Upper lobe of right lung (tissue), 1 donor: ENCODE measurements at regions not wholly inside any gene's neighbourhood (a gene's known extent, or its start where the extent isn't known, plus 50 kb on each side); places are given as distances from the start of the nearest gene placed in this dataset.

Experiments
- ATAC-seq: fragments of 200-7000 bp; cut with Tn5 transposase; one replicate; pipeline ENCODE4 v1.9.1; 2020; ENCODE audit warnings: mild to moderate bottlenecking, moderate library complexity
- DNase-seq: peaks from one replicate; pipeline ENCODE4 v3.0.0-alpha.2; 2020
- H3K27ac ChIP-seq: fragments of 200-600 bp; one replicate; pipeline ENCODE4 v1.8.0; 2022
- H3K27me3 ChIP-seq: fragments of 200-600 bp; one replicate; pipeline ENCODE4 v1.8.0; 2022; ENCODE audit warnings: mild to moderate bottlenecking
- H3K36me3 ChIP-seq: fragments of 200-600 bp; one replicate; pipeline ENCODE4 v1.8.0; 2022
- H3K4me1 ChIP-seq: fragments of 200-600 bp; one replicate; pipeline ENCODE4 v1.8.0; 2022
- H3K4me3 ChIP-seq: fragments of 200-600 bp; one replicate; pipeline ENCODE4 v1.8.0; 2022; ENCODE audit warnings: mild to moderate bottlenecking
- H3K9me3 ChIP-seq: fragments of 200-600 bp; one replicate; pipeline ENCODE4 v1.8.0; 2022
- CTCF ChIP-seq: fragments of 200-600 bp; IDR thresholded peaks from one replicate; pipeline ENCODE4 v1.8.0; 2022; ENCODE audit warnings: antibody characterized with exemption
- intact Hi-C: fragments of 100-400 bp; cut with DNase I; formaldehyde crosslinking; loops from one replicate; pipeline ENCODE4 v1.11.0; 2022
- donor health status: DM: no; HTN: yes; CAD: no; lungs with severe emphysema.

DNA sequence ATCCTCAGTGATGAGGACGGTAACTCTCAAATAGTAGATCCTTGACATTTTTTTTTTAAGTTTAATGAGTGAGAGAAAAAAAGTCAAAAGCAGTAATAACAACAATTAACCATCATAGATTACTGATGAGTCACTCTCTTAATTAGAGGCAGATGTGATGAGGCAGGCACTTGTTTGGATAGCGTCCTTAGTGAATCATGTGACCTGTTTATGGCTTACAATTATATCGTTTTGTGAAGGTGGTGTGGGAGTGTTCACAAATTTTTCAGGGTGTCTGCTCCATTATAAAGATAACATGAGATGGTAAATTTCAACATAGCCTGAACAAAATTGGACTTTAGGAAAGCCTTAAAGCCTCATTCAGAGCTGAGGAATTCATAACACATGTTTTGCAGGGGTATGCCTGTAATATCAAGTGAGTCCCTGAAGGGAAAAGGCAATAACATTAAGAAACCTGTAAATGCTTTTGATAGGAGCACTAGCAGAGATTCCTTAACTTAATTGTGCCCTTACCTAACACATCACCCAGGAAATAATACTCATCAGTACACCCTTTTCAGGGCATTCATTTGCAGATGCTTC lies 51.9 kb upstream of the XIAP start:
- H3K4me3 ChIP-seq, result no peak overlapping the region

GRCh38 chrX:123809854-123810375 lies 49.9 kb upstream of the XIAP start:
- no peak for ATAC-seq

More for the DNA sequence above, 51.9 kb upstream of the XIAP start:
- H3K36me3 ChIP-seq, result no peaks in the 10 kb centered on the region
- H3K27ac ChIP-seq, result no peak overlapping the region
- intact Hi-C loops, result no loop called here
- DNase-seq (no peak), ATAC-seq (no peak)
- TF ChIP-seq CTCF, result no peak
- H3K4me1 ChIP-seq, result no peaks in the 10 kb centered on the region
- no peaks in the 10 kb centered on the region for H3K27me3 ChIP-seq
- no peaks in the 10 kb centered on the region for H3K9me3 ChIP-seq

More at GRCh38 chrX:123809854-123810375, 49.9 kb upstream of the XIAP start:
- Histone ChIP-seq H3K27ac (no peak overlapping the region), H3K9me3 (no peaks in the 10 kb centered on the region), H3K36me3 (no peaks in the 10 kb centered on the region), H3K27me3 (no peaks in the 10 kb centered on the region), H3K4me1 (no peaks in the 10 kb centered on the region), H3K4me3 (no peak overlapping the region)
- DNase-seq, result no peak
- no peak for TF ChIP-seq CTCF
- intact Hi-C loops, result no loop called here
